CD4-positive, alpha-beta T cell treated with Interleukin-2 at 100 ng/mL for 4 hours (primary cell): ENCODE measurements at regions not wholly inside any gene's neighbourhood (a gene's known extent, or its start where the extent isn't known, plus 50 kb on each side); places are given as distances from the start of the nearest gene placed in this dataset.

Source experiments
- DNase-seq: peaks from one replicate; pipeline ENCODE4 v3.0.0-alpha.2; 2020; ENCODE audit warnings: low spot score

DNA sequence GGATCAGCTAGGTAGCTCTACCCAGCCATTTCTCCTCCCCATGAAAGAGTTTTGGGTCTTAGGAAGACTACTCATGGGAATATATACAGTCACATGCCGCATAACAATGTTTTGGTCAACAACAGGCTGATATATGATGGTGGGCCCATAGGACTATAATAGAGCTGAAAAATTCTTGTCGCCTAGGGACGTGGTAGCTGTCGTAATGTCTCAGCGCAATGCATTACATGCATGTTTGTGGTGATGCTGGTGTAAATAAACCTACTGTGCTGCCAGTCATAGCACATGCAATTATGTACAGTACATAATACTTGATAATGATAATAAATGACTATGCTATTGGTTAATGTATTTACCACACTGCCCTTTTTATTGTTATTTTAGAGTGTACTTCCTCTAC, 78.2 kb upstream of the DLX6 start:
- DNase-seq, result no peak

DNA sequence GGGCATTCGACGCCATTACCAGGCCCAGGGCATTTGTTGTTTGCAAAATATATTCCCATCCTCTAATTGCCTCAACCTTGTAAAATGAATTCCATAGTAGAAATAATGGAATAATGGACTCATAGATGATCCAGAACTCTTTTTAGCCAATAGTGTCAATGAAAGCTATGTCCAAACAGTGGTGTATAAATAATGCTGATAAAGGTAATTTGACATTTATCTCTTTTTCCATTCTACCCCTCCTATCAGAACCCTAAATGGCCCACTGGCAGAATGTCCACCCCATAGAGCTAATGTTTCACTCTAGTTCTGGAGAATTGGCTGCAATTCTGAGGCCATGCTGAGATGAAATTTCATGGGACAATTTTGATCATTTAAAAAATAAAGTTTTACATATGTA, 76.4 kb upstream of the DLX6 start:
- no peak for DNase-seq

DNA sequence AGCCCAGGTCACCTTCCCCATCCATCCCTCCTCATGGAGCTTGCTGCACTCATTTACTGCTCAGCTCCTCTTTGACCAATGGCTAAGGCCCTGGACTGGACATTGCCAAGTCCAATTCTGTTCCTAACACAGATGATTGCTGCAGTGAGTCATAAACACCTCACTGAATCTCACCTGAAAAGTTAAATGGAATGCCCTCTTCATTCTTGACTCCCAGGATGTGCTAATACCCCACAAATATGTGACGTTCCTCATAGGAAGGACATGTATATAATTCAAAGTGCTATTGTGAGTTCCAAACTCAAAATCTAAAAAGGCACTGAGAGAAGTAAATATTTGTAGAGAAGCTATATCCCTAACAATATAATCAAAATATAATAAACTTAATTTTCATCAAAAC, 73.5 kb upstream of the DLX6 start:
- no peak for DNase-seq

DNA sequence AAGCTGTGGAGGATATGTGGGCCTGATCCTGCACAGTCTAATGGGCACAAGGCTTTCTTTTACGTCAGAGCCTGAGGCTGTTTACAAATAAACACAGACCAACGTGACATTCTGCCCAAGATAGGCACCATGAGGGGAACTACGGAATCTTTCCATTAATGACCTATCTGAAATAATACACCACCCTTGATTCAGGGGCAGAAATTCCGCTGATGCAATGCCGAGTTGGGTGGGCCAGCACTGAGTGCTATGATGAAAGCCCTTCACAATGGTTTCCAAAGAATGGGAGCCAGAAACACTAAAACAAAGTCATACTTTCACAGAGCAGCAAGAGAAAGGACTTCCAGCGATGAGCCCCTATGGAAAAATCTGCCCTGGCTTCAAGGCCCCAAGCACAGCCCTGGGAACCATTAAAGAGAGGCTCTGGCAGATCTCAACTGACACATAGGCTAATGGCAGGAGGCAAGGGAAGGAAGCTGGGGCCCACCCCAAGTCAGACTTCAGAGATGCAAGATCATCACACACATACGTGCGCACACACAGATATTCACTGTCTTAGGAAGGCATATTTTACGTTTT, 72.2 kb upstream of the DLX6 start:
- no peak for DNase-seq

DNA sequence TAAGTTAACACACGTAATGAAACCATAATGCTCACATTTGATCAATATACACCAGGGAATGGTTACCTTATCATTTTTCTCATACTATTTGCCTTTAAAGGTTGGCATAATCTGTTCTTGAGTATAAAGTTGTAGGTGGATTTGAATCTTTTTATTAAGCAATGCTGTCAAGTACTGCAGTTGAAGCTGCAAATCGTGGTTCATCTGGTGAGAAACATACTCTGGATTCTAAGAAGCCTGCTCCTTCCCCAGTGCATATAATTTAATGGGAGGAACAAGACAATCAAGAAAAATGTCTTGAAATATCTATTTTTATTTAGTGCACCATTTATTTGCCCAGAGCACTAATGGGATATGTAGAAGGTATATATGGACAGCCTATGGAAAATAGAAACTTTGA, 68.7 kb upstream of the DLX6 start:
- no peak for DNase-seq

DNA sequence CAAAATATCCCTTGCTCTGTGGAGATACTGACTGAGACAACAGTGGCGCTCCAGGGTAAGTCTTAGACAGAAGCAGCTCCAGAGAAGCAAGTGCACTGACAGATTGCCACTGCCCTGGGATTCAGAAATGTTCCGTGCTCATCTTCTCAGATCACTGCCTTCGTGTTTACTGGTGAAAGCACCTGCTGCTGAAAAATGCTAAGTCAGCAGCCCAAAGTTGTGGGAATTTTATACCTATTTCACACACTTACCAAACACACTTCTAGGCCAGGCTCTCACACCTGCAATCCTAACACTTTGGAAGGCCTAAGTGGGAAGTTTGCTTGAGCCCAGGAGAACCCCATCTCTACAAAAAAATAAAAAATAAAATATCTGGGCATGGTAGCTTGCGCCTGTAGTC, 63.2 kb upstream of the DLX6 start:
- DNase-seq, result no peak

DNA sequence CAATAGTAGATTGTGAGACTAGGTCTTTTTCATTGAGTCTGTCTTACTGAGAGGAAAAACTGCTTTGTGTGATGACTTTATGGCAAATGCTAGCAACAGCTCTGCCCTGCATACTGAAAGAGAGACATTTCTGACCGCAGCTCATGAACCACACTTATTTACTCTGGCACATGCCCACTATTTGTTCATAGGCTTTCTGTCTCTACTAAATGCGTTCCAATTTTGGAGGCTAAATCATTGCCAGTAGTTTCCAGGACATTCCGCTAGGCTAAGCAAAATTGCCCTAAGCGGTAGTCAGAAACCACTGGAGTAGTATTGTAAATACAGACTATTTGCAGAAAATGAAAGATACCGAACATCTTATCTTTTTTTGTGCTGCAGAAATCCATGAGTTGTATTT, 55.6 kb upstream of the DLX6 start:
- DNase-seq, result no peak

DNA sequence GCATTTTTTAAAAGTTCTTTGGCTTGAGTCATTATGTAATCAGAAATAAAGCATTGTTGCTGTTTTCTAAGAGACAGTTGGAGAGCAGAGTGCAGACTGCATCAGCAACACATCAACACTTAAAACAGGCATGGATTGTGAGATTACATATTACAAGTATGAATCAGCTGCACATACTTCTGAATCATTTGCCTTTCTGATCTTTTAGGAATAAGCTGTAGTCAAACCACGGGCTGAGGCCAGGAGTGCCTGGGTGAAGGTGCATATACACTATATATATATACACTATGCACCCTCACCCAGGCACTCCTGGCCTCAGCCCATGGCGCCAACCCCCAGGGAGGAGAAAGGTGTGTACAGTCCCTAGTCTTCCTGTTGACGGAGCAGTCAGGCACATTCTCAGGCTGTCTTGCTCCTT, 52.4 kb upstream of the DLX6 start:
- DNase-seq, result no peak

DNA sequence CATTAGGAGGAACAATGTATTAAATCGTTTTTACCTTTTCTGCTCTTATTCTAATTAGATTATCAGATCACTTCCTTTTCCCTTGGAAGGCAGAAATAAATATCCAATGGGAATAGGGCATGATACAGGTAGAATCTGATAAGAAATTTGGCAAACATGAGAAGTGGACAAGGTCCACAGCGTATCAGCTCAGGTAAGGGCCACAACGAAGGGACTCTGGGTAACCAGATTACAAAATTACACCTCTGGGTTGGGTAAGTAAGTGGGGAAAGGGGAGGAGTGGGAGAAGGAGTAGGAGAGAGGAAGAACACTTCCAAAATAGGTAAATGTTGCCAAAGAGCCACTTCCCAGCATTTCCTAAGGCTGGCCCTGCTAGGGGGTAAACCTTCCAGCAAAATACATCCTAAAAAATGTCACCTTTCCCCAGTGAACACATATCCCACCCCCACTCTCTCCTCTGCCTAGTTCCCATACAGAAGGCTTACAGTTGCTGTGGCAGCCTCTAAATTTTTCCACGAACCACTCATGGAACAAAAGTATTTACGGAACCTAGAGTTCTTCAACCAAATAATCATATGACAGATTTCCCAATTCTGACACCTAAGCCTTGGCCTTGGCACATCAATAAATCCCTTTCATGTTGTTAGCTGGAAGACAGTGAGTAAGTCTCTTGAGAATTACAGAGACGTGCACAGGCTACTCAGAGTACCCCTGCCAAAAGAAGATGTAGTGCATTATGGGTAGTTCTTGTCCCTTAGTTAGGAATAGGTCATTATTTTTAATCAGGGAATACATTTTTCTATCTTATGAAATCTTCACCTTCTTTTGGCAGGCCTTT, 51.5 kb upstream of the DLX6 start:
- no peak for DNase-seq
